HG03175 (cell line): ENCODE measurements at regions not wholly inside any gene's neighbourhood (a gene's known extent, or its start where the extent isn't known, plus 50 kb on each side); places are given as distances from the start of the nearest gene placed in this dataset.
A peak's percentile ranks its signal among the peaks of the same experiment; 100 is the strongest.
"Not testable (repeated sequence)": the region's sequence is repeated elsewhere in the genome, so short reads cannot be mapped to it uniquely, and the experiment has no call there.

Experiments used
- ATAC-seq: cut with Tn5 transposase; IDR thresholded peaks from one replicate; pipeline ENCODE4 v1.9.1; 2021; ENCODE audit warnings: mild to moderate bottlenecking, moderate library complexity; ENCODE audit not compliant: unreplicated experiment

- ATAC-seq: peak; percentile 90
These were observed 947.8 kb downstream of the C4orf33 start for GRCh38 chr4:130043732-130044160.

- ATAC-seq: peak; percentile 35
These were observed 949.0 kb downstream of the C4orf33 start for GRCh38 chr4:130044788-130045531.

- no peak for ATAC-seq
These were observed 957.8 kb downstream of the C4orf33 start for GRCh38 chr4:130053723-130054122.

GRCh38 chr4:130054908-130055307 lies 959.0 kb downstream of the C4orf33 start:
- no peak for ATAC-seq

GRCh38 chr4:130056286-130056685 lies 960.3 kb downstream of the C4orf33 start:
- ATAC-seq: peak; percentile 58

GRCh38 chr4:130064471-130064870 lies 968.5 kb downstream of the C4orf33 start:
- no peak for ATAC-seq

GRCh38 chr4:130067419-130067818 lies 971.5 kb downstream of the C4orf33 start:
- no peak for ATAC-seq

GRCh38 chr4:130068072-130068471 lies 972.1 kb downstream of the C4orf33 start:
- ATAC-seq: no peak

- no peak for ATAC-seq
These were observed 975.8 kb downstream of the C4orf33 start for GRCh38 chr4:130071746-130072145.

GRCh38 chr4:130073145-130073790 lies 977.3 kb downstream of the C4orf33 start:
- ATAC-seq: no peak

- ATAC-seq: peak; percentile 40
These were observed 978.1 kb downstream of the C4orf33 start for GRCh38 chr4:130074096-130074495.

- no peak for ATAC-seq
These were observed 981.3 kb downstream of the C4orf33 start for GRCh38 chr4:130077275-130077674.

GRCh38 chr4:130079027-130079426 lies 983.1 kb downstream of the C4orf33 start:
- ATAC-seq: not testable (repeated sequence)

GRCh38 chr4:130080872-130081451 lies 985.0 kb downstream of the C4orf33 start:
- ATAC-seq: no peak

- no peak for ATAC-seq
These were observed 994.5 kb downstream of the C4orf33 start for GRCh38 chr4:130090427-130090826.

GRCh38 chr4:130092187-130093015 lies 996.4 kb downstream of the C4orf33 start:
- no peak for ATAC-seq

GRCh38 chr4:130099105-130099504 lies 1003.2 kb downstream of the C4orf33 start:
- ATAC-seq: no peak

GRCh38 chr4:130110189-130110588 lies 1014.2 kb downstream of the C4orf33 start:
- peak; percentile 72 for ATAC-seq

GRCh38 chr4:130110770-130111169 lies 1014.8 kb downstream of the C4orf33 start:
- ATAC-seq: no peak

- no peak for ATAC-seq
These were observed 1028.1 kb downstream of the C4orf33 start for GRCh38 chr4:130124066-130124465.

- no peak for ATAC-seq
These were observed 1029.5 kb downstream of the C4orf33 start for GRCh38 chr4:130125467-130125866.
